Tibial nerve (tissue), 4 donors: ENCODE measurements at regions not wholly inside any gene's neighbourhood (a gene's known extent, or its start where the extent isn't known, plus 50 kb on each side); places are given as distances from the start of the nearest gene placed in this dataset.

Source experiments
- DNase-seq, 2 donors: peaks; one replicate each; pipeline ENCODE4 v3.0.0-alpha.2; 2019; ENCODE audit warnings: low spot score in 2 of 2
- H3K27ac ChIP-seq, 4 donors: fragments of 200-600 bp; sonication (generic) in 3 of 4; one replicate each; pipeline ENCODE4 v1.5.1; 2017 to 2019; ENCODE audit warnings: mild to moderate bottlenecking in 1 of 4
- H3K27me3 ChIP-seq, 2 donors: fragments of 200-600 bp; sonication (generic) in 1 of 2; one replicate each; pipeline versions ENCODE4 v1.5.1 to v1.6.0; 2017 to 2019
- H3K36me3 ChIP-seq, 3 donors: fragments of 200-600 bp; sonication (generic); one replicate each; pipeline ENCODE4 v1.5.1; 2018 to 2019
- H3K4me1 ChIP-seq, 4 donors: fragments of 200-600 bp; sonication (generic) in 3 of 4; one replicate each; pipeline ENCODE4 v1.5.1; 2017 to 2019
- H3K4me3 ChIP-seq, 4 donors: fragments of 200-600 bp; sonication (generic) in 3 of 4; one replicate each; pipeline ENCODE4 v1.5.1; 2017 to 2019; ENCODE audit warnings: mild to moderate bottlenecking in 1 of 4, moderate library complexity in 1 of 4
- H3K9me3 ChIP-seq, 4 donors: fragments of 200-600 bp; sonication (generic) in 3 of 4; one replicate each; pipeline ENCODE4 v1.5.1; 2017 to 2019
- EP300 ChIP-seq, 2 donors: sonication (generic); formaldehyde crosslinking; IDR thresholded peaks; one replicate each; pipeline ENCODE4 v1.6.1; 2017; ENCODE audit warnings: antibody characterized with exemption in 2 of 2, mild to moderate bottlenecking in 1 of 2
- POLR2A ChIP-seq, 2 donors: fragments of 450-650 bp; IDR thresholded peaks; one replicate each; pipeline ENCODE4 v1.6.1; 2017; ENCODE audit warnings: antibody characterized with exemption in 2 of 2, mild to moderate bottlenecking in 2 of 2, moderate library complexity in 2 of 2
- WGBS, 2 donors: methylation state at CpG; one replicate each; pipeline ENCODE4 v1.1.5; 2018; 5-methylcytosine and 5-hydroxymethylcytosine counted together
- TF ChIP-seq, protein P1 (sequence below), 5 experiments: fragments of 200-600 bp in 3 of 5; fragments of 450-650 bp in 2 of 5; sonication (generic) in 3 of 5; IDR thresholded peaks; one replicate each; pipeline ENCODE4 v1.5.1; 2016 to 2019; ENCODE audit warnings: antibody characterized with exemption in 5 of 5, mild to moderate bottlenecking in 3 of 5, moderate library complexity in 2 of 5

GRCh38 chr5:4963265-4963664, 176.9 kb upstream of the ADAMTS16 start:
- Histone ChIP-seq H3K36me3 (no peaks in the 10 kb centered on the region), H3K4me1 (no peaks in the 10 kb centered on the region), H3K9me3 (no peaks in the 10 kb centered on the region), H3K27me3 (no peaks in the 10 kb centered on the region), H3K4me3 (no peak overlapping the region), H3K27ac (no peak overlapping the region)
- TF ChIP-seq, protein P1, sequence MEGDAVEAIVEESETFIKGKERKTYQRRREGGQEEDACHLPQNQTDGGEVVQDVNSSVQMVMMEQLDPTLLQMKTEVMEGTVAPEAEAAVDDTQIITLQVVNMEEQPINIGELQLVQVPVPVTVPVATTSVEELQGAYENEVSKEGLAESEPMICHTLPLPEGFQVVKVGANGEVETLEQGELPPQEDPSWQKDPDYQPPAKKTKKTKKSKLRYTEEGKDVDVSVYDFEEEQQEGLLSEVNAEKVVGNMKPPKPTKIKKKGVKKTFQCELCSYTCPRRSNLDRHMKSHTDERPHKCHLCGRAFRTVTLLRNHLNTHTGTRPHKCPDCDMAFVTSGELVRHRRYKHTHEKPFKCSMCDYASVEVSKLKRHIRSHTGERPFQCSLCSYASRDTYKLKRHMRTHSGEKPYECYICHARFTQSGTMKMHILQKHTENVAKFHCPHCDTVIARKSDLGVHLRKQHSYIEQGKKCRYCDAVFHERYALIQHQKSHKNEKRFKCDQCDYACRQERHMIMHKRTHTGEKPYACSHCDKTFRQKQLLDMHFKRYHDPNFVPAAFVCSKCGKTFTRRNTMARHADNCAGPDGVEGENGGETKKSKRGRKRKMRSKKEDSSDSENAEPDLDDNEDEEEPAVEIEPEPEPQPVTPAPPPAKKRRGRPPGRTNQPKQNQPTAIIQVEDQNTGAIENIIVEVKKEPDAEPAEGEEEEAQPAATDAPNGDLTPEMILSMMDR (IDR thresholded peaks at IDR 0.05) = no peak
- TF ChIP-seq EP300 (IDR thresholded peaks at IDR 0.05) = no peak
- no peak for TF ChIP-seq POLR2A (IDR thresholded peaks at IDR 0.05)
- no peak for DNase-seq
- 83 to 92% methylated on average over 1 of the region's 1 CpG for WGBS, 2 donors

DNA sequence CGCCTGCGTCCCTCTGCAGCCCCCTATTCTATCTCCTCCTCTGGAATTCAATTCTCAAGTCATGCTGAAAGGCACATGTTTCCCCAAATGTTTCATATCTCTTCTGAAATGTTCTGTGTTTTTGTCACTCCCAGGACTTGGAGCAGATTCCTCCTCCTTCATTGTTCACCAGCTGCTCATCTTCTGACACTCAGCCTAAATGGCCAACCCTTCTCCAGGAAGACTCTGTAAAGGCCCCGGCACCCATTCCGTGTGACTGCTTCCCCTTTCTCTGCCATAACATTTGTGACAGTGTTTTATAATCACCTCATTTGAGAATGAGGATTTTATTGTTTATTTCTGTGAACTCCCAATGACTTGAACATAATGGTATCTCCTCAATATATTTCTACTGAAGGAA, 170.8 kb upstream of the ADAMTS16 start:
- Histone ChIP-seq H3K4me3 (no peak overlapping the region), H3K9me3 (no peaks in the 10 kb centered on the region), H3K4me1 (no peaks in the 10 kb centered on the region), H3K27me3 (no peaks in the 10 kb centered on the region), H3K27ac (no peak overlapping the region), H3K36me3 (no peaks in the 10 kb centered on the region)
- 86 to 94% methylated on average over 4 of the region's 4 CpGs for WGBS, 2 donors
- no peak for TF ChIP-seq EP300 (IDR thresholded peaks at IDR 0.05)
- TF ChIP-seq, protein P1 (IDR thresholded peaks at IDR 0.05) = no peak
- TF ChIP-seq POLR2A (IDR thresholded peaks at IDR 0.05) = no peak
- no peak for DNase-seq

- no peaks in the 10 kb centered on the region for H3K36me3 ChIP-seq
- no peaks in the 10 kb centered on the region for H3K9me3 ChIP-seq
- WGBS, 2 donors = 92 to 94% methylated on average over 4 of the region's 4 CpGs
- no peaks in the 10 kb centered on the region for H3K27me3 ChIP-seq
- H3K4me3 ChIP-seq = no peak overlapping the region
- no peak overlapping the region for H3K27ac ChIP-seq
- TF ChIP-seq, protein P1 (IDR thresholded peaks at IDR 0.05) = no peak
- TF ChIP-seq POLR2A (IDR thresholded peaks at IDR 0.05) (no peak), EP300 (IDR thresholded peaks at IDR 0.05) (no peak)
- H3K4me1 ChIP-seq = no peaks in the 10 kb centered on the region
- DNase-seq = no peak
Measured at GRCh38 chr5:4970171-4970570, 170.0 kb upstream of the ADAMTS16 start.

GRCh38 chr5:4976902-4977301, 163.2 kb upstream of the ADAMTS16 start:
- H3K9me3 ChIP-seq = no peaks in the 10 kb centered on the region
- no peak overlapping the region for H3K4me3 ChIP-seq
- DNase-seq = no peak
- H3K27ac ChIP-seq = no peak overlapping the region
- H3K36me3 ChIP-seq = no peaks in the 10 kb centered on the region
- no peaks in the 10 kb centered on the region for H3K27me3 ChIP-seq
- WGBS, 2 donors = 37 to 41% methylated on average over 1 of the region's 1 CpG
- TF ChIP-seq POLR2A (IDR thresholded peaks at IDR 0.05) (no peak), EP300 (IDR thresholded peaks at IDR 0.05) (no peak)
- TF ChIP-seq, protein P1 (IDR thresholded peaks at IDR 0.05) = no peak
- peaks cover 0 to 20% (median 3%) of the 10 kb centered on the region in 4 donors for H3K4me1 ChIP-seq

- no peaks in the 10 kb centered on the region for H3K36me3 ChIP-seq
- WGBS, 2 donors = 28 to 39% methylated on average over 5 of the region's 5 CpGs
- no peak for DNase-seq
- no peak overlapping the region for H3K4me3 ChIP-seq
- no peaks in the 10 kb centered on the region for H3K27me3 ChIP-seq
- no peaks in the 10 kb centered on the region for H3K9me3 ChIP-seq
- peaks cover 0 to 20% (median 3%) of the 10 kb centered on the region in 4 donors for H3K4me1 ChIP-seq
- no peak for TF ChIP-seq EP300 (IDR thresholded peaks at IDR 0.05)
- TF ChIP-seq POLR2A (IDR thresholded peaks at IDR 0.05) = no peak
- TF ChIP-seq, protein P1 (IDR thresholded peaks at IDR 0.05) = no peak
- no peak overlapping the region for H3K27ac ChIP-seq
Measured at GRCh38 chr5:4977416-4978110, 162.6 kb upstream of the ADAMTS16 start.
